Trophoblast cell (in vitro differentiated cells and primary cell): ENCODE measurements at regions not wholly inside any gene's neighbourhood (a gene's known extent, or its start where the extent isn't known, plus 50 kb on each side); places are given as distances from the start of the nearest gene placed in this dataset.

Experiments
- DNase-seq, 2 donors: peaks; one replicate each; pipeline ENCODE4 v3.0.0-alpha.2; 2016
- H2AFZ ChIP-seq: 2 replicates; pipeline ENCODE4 v1.6.1; 2013; ENCODE audit warnings: low read length, moderate library complexity, mild to moderate bottlenecking; ENCODE audit not compliant: insufficient read depth, poor library complexity
- H2AK5ac ChIP-seq: 2 replicates; pipeline ENCODE4 v1.6.1; 2013; ENCODE audit warnings: mild to moderate bottlenecking, low read length
- H2BK120ac ChIP-seq: 2 replicates; pipeline ENCODE4 v1.6.1; 2013; ENCODE audit warnings: low read length, mild to moderate bottlenecking, moderate library complexity; ENCODE audit not compliant: insufficient read depth, poor library complexity
- H2BK12ac ChIP-seq: 2 replicates; pipeline ENCODE4 v1.6.1; 2013; ENCODE audit warnings: mild to moderate bottlenecking, low read length, moderate library complexity
- H2BK5ac ChIP-seq: 2 replicates; pipeline ENCODE4 v1.6.1; 2013; ENCODE audit warnings: low read length, low read depth, moderate library complexity, mild to moderate bottlenecking; ENCODE audit not compliant: poor library complexity
- H3K14ac ChIP-seq: 2 replicates; pipeline ENCODE4 v1.6.1; 2013; ENCODE audit warnings: mild to moderate bottlenecking, low read length
- H3K18ac ChIP-seq: 2 replicates; pipeline ENCODE4 v1.6.1; 2013; ENCODE audit warnings: mild to moderate bottlenecking, low read length
- H3K23ac ChIP-seq: 2 replicates; pipeline ENCODE4 v1.6.1; 2013; ENCODE audit warnings: low read length
- H3K27ac ChIP-seq: 2 replicates; pipeline ENCODE4 v1.5.1; 2013; ENCODE audit warnings: low read depth, mild to moderate bottlenecking, inconsistent platforms, low read length, moderate library complexity
- H3K27me3 ChIP-seq: 2 replicates; pipeline ENCODE4 v1.6.1; 2013; ENCODE audit warnings: inconsistent platforms, mild to moderate bottlenecking, low read length, moderate library complexity; ENCODE audit not compliant: insufficient read depth
- H3K36me3 ChIP-seq, 2 experiments: 1 replicate in 1 of 2; 2 replicates in 1 of 2; pipeline ENCODE4 v1.6.1; 2013; ENCODE audit warnings: low read length in 2 of 2, mild to moderate bottlenecking in 2 of 2, moderate library complexity in 1 of 2; ENCODE audit not compliant: insufficient read depth in 2 of 2, control insufficient read depth in 1 of 2
- H3K4ac ChIP-seq: 2 replicates; pipeline ENCODE4 v1.6.1; 2013; ENCODE audit warnings: low read depth, mild to moderate bottlenecking, low read length, moderate library complexity
- H3K4me1 ChIP-seq, 2 experiments: 1 replicate in 1 of 2; 2 replicates in 1 of 2; pipeline ENCODE4 v1.6.1; 2013; ENCODE audit warnings: low read length in 2 of 2, mild to moderate bottlenecking in 2 of 2, moderate library complexity in 1 of 2; ENCODE audit not compliant: insufficient read depth in 2 of 2, control insufficient read depth in 1 of 2
- H3K4me2 ChIP-seq: 2 replicates; pipeline ENCODE4 v1.6.1; 2013; ENCODE audit warnings: inconsistent platforms, mild to moderate bottlenecking, low read length, moderate library complexity
- H3K4me3 ChIP-seq: 2 replicates; pipeline ENCODE4 v1.5.1; 2013; ENCODE audit warnings: mild to moderate bottlenecking, low read depth, low read length, inconsistent platforms
- H3K79me1 ChIP-seq: one replicate; pipeline ENCODE4 v1.6.1; 2013; ENCODE audit warnings: low read length
- H3K79me2 ChIP-seq: 2 replicates; pipeline ENCODE4 v1.6.1; 2013; ENCODE audit warnings: low read length, mild to moderate bottlenecking; ENCODE audit not compliant: control insufficient read depth, insufficient read depth, poor library complexity
- H3K9ac ChIP-seq: 2 replicates; pipeline ENCODE4 v1.6.1; 2013; ENCODE audit warnings: mild to moderate bottlenecking, low read length
- H3K9me3 ChIP-seq: 2 replicates; pipeline ENCODE4 v1.6.1; 2013; ENCODE audit warnings: low read depth, mild to moderate bottlenecking, control low read depth, inconsistent platforms, low read length; ENCODE audit not compliant: insufficient read depth
- H4K12ac ChIP-seq: 2 replicates; pipeline ENCODE4 v1.6.1; 2013; ENCODE audit warnings: low read depth, mild to moderate bottlenecking, low read length, moderate library complexity
- H4K8ac ChIP-seq: 2 replicates; pipeline ENCODE4 v1.6.1; 2013; ENCODE audit warnings: low read depth, mild to moderate bottlenecking, low read length, moderate library complexity
- H4K91ac ChIP-seq: one replicate; pipeline ENCODE4 v1.6.1; 2013; ENCODE audit warnings: low read depth, mild to moderate bottlenecking, low read length, moderate library complexity
- WGBS: extraction: QIAGEN DNeasy Blood & Tissue Kit; methylation state at CpG from one replicate; pipeline ENCODE4 v1.1.7; 2013; ENCODE audit warnings: missing lambda C conversion rate; ENCODE audit not compliant: insufficient read length, insufficient coverage; ENCODE audit errors: extremely low coverage; 5-methylcytosine and 5-hydroxymethylcytosine counted together

GRCh38 chr9:1331546-1332038, 281.4 kb downstream of the DMRT2 start:
- H3K23ac ChIP-seq, result no peak overlapping the region
- H2AFZ ChIP-seq, result no peak overlapping the region
- no peaks in the 10 kb centered on the region for H3K4me1 ChIP-seq
- H3K36me3 ChIP-seq, result no peaks in the 10 kb centered on the region
- H3K18ac ChIP-seq, result no peak overlapping the region
- no peaks in the 10 kb centered on the region for H3K27me3 ChIP-seq
- H2BK12ac ChIP-seq, result no peak overlapping the region
- H3K4me2 ChIP-seq, result no peak overlapping the region
- H2AK5ac ChIP-seq, result no peak overlapping the region
- no peak overlapping the region for H3K9ac ChIP-seq
- no peaks in the 10 kb centered on the region for H3K79me2 ChIP-seq
- no peaks in the 10 kb centered on the region for H3K79me1 ChIP-seq
- no peaks in the 10 kb centered on the region for H3K9me3 ChIP-seq
- no peak overlapping the region for H3K14ac ChIP-seq
- no peak overlapping the region for H2BK120ac ChIP-seq
- no peak for DNase-seq
- no peak overlapping the region for H4K91ac ChIP-seq
- H3K27ac ChIP-seq, result no peak overlapping the region
- H4K12ac ChIP-seq, result no peak overlapping the region
- no peak overlapping the region for H3K4me3 ChIP-seq
- H4K8ac ChIP-seq, result no peak overlapping the region
- no peak overlapping the region for H3K4ac ChIP-seq
- H2BK5ac ChIP-seq, result no peak overlapping the region

- H3K36me3 ChIP-seq, result no peaks in the 10 kb centered on the region
- H4K8ac ChIP-seq, result no peak overlapping the region
- H3K23ac ChIP-seq, result no peak overlapping the region
- H4K91ac ChIP-seq, result no peak overlapping the region
- H4K12ac ChIP-seq, result no peak overlapping the region
- H3K27ac ChIP-seq, result no peak overlapping the region
- WGBS, result no CpG with 5 or more reads among the region's 3 CpGs
- H3K4me1 ChIP-seq, result no peaks in the 10 kb centered on the region
- H3K27me3 ChIP-seq, result no peaks in the 10 kb centered on the region
- H2AK5ac ChIP-seq, result no peak overlapping the region
- peak in 1 of 2 donors; percentile 34 for DNase-seq
- no peak overlapping the region for H3K4me2 ChIP-seq
- H3K18ac ChIP-seq, result no peak overlapping the region
- no peak overlapping the region for H3K4me3 ChIP-seq
- no peaks in the 10 kb centered on the region for H3K79me2 ChIP-seq
- no peak overlapping the region for H3K9ac ChIP-seq
- H3K9me3 ChIP-seq, result no peaks in the 10 kb centered on the region
- no peak overlapping the region for H2BK120ac ChIP-seq
- H3K79me1 ChIP-seq, result no peaks in the 10 kb centered on the region
- H3K14ac ChIP-seq, result no peak overlapping the region
- no peak overlapping the region for H3K4ac ChIP-seq
- H2AFZ ChIP-seq, result no peak overlapping the region
- no peak overlapping the region for H2BK5ac ChIP-seq
- no peak overlapping the region for H2BK12ac ChIP-seq
These were observed 282.0 kb downstream of the DMRT2 start for GRCh38 chr9:1332156-1332555.

GRCh38 chr9:1335174-1335573, 285.0 kb downstream of the DMRT2 start:
- WGBS, result no CpG with 5 or more reads among the region's 4 CpGs
- Histone ChIP-seq H2BK120ac (no peak overlapping the region), H2BK5ac (no peak overlapping the region)

GRCh38 chr9:1337169-1337568, 287.0 kb downstream of the DMRT2 start:
- Histone ChIP-seq H4K8ac (no peak overlapping the region), H3K79me1 (no peaks in the 10 kb centered on the region), H3K4me1 (no peaks in the 10 kb centered on the region), H2BK12ac (no peak overlapping the region), H2AK5ac (no peak overlapping the region), H4K12ac (no peak overlapping the region), H3K18ac (no peak overlapping the region), H2AFZ (no peak overlapping the region), H3K14ac (no peak overlapping the region), H4K91ac (no peak overlapping the region), H2BK5ac (no peak overlapping the region), H3K4ac (no peak overlapping the region), H3K4me2 (no peak overlapping the region), H3K27ac (no peak overlapping the region), H3K23ac (no peak overlapping the region), H3K36me3 (no peaks in the 10 kb centered on the region), H2BK120ac (no peak overlapping the region), H3K27me3 (no peaks in the 10 kb centered on the region), H3K79me2 (no peaks in the 10 kb centered on the region), H3K4me3 (no peak overlapping the region), H3K9ac (no peak overlapping the region), H3K9me3 (no peaks in the 10 kb centered on the region)
- WGBS, result no CpG with 5 or more reads among the region's 2 CpGs
- DNase-seq, result peak; percentile 34 to 35

More at GRCh38 chr9:1335174-1335573, 285.0 kb downstream of the DMRT2 start:
- no peaks in the 10 kb centered on the region for H3K79me1 ChIP-seq
- H3K36me3 ChIP-seq, result no peaks in the 10 kb centered on the region
- no peak overlapping the region for H3K23ac ChIP-seq
- no peak overlapping the region for H3K14ac ChIP-seq
- no peak overlapping the region for H2BK12ac ChIP-seq
- H3K4ac ChIP-seq, result no peak overlapping the region
- H3K9ac ChIP-seq, result no peak overlapping the region
- H3K4me3 ChIP-seq, result no peak overlapping the region
- no peak overlapping the region for H4K91ac ChIP-seq
- DNase-seq, result no peak
- no peak overlapping the region for H3K27ac ChIP-seq
- H4K12ac ChIP-seq, result no peak overlapping the region
- no peaks in the 10 kb centered on the region for H3K27me3 ChIP-seq
- H2AK5ac ChIP-seq, result no peak overlapping the region
- no peak overlapping the region for H3K18ac ChIP-seq
- no peak overlapping the region for H3K4me2 ChIP-seq
- no peak overlapping the region for H4K8ac ChIP-seq
- no peak overlapping the region for H2AFZ ChIP-seq
- no peaks in the 10 kb centered on the region for H3K9me3 ChIP-seq
- no peaks in the 10 kb centered on the region for H3K4me1 ChIP-seq
- H3K79me2 ChIP-seq, result no peaks in the 10 kb centered on the region
